GM12874 (cell line): ENCODE measurements at regions not wholly inside any gene's neighbourhood (a gene's known extent, or its start where the extent isn't known, plus 50 kb on each side); places are given as distances from the start of the nearest gene placed in this dataset.

ENCODE experiments used
- TF ChIP-seq, protein P1 (sequence below): IDR thresholded peaks from 2 replicates; pipeline ENCODE4 v1.5.1; 2011; ENCODE audit warnings: low read depth, mild to moderate bottlenecking, control low read depth, low read length, moderate library complexity; ENCODE audit not compliant: insufficient read depth

DNA sequence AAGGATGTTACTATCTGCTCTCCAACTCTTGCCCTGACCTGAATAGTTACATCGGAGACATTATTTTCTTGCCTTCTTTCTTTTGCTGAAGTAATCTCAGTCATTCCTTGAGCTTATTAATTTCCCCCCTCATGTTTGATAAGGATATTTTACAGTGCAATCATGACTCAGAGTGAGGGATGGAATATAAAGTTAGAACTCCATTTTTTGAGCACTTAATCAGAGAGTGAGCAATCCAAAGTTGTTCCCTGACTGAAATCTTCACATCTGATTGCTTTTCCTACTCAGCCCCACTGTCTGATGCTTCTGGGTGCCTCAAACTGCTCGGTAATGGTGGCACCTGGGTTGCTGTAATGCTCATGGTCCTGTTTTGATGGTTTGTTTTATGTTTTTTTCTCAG lies 142.7 kb upstream of the SEL1L start:
- TF ChIP-seq, protein P1, sequence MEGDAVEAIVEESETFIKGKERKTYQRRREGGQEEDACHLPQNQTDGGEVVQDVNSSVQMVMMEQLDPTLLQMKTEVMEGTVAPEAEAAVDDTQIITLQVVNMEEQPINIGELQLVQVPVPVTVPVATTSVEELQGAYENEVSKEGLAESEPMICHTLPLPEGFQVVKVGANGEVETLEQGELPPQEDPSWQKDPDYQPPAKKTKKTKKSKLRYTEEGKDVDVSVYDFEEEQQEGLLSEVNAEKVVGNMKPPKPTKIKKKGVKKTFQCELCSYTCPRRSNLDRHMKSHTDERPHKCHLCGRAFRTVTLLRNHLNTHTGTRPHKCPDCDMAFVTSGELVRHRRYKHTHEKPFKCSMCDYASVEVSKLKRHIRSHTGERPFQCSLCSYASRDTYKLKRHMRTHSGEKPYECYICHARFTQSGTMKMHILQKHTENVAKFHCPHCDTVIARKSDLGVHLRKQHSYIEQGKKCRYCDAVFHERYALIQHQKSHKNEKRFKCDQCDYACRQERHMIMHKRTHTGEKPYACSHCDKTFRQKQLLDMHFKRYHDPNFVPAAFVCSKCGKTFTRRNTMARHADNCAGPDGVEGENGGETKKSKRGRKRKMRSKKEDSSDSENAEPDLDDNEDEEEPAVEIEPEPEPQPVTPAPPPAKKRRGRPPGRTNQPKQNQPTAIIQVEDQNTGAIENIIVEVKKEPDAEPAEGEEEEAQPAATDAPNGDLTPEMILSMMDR = no peak

DNA sequence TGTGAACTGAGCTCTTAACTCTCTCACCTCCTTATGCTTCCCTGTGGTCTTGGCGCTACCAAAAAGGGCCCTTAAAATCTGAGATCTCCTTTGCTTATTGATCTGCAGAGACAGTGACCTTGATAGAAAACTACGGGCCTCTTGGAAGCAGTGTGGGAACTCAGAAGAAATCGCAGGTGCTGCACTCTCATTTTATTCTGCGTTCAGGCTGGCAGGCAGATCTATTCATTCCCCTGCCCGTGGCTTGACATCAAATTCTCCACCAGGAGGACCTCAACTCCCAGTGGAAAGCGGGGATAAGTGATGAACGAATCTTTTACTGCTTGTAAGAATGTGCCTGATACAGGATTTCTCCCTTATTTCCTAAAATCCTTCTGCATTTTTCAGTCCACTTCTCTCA lies 143.2 kb upstream of the SEL1L start:
- TF ChIP-seq, protein P1 = no peak

DNA sequence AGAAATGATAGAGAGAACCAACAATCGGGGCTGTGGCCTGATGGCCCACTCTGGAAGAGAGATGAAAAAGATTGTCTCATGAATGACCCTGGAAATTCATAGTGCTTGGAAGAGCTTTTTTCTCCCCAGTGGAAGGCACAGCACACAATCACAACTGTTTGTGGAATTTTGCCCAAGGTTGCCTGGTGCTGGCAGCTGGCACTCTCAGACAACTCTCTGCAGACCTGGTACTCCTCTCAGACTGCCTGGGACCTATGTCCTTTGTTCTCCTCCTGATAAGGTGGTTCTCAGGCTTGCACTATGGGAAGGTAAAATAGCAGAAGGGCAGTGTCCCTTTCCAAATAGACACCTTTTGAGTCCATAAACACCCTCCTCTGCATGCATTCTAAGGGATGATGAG lies 144.1 kb upstream of the SEL1L start:
- TF ChIP-seq, protein P1 = no peak

DNA sequence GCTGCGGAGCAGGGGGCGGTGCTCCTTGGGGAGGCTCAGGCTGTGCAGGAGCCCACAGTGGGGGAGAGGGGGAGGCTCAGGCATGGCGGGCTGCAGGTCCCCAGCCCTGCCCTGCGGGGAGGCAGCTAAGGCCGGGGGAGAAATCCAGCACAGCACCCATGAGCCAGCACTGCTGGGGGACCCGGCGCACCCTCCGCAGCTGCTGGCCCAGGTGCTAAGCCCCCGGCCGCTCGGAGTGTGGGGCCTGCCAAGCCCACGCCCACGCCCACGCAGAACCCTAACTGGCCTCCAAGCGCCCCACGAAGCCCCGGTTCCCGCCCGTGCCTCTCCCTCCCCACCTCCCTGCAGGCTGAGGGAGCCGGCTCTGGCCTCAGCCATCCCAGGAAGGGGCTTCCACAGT lies 145.6 kb upstream of the SEL1L start:
- TF ChIP-seq, protein P1 = no peak

DNA sequence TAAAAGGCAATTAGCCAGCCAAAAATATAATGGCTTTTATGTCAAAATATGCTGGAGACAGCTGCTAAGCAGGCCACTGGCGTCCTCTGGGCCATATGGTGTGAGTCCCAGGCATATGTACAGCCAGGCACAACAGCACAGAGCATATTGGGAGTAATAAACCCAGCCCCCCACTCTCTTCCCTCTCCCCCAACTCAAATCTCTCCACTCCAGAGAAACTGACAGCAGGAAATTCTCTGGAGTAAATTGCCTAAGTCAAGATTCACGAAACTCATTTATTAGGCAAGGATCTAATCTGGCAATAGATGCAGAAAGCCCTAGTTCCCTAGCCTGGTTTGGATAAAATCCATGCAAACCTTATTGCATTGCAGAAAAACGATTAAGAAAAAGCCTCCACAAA lies 147.9 kb upstream of the SEL1L start:
- TF ChIP-seq, protein P1 = no peak

DNA sequence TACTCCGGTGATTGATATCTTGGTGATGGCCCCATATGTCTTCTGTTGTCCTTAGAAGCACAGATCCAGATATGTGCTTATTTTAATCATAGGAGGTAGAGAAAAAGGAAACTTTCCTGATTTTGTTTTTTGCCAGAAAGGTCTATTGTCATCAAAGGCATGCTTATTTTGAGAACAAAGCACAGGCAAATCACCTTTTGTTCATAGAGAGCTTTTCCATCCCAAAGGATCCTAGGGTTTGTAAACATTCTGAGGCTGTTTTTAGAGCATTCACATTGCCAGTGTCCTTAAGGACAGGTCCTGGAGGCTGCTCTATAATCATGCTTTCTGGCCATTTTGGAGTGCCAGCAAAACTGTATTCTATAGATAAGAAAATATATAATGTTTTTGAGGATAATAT lies 148.5 kb upstream of the SEL1L start:
- TF ChIP-seq, protein P1 = no peak

DNA sequence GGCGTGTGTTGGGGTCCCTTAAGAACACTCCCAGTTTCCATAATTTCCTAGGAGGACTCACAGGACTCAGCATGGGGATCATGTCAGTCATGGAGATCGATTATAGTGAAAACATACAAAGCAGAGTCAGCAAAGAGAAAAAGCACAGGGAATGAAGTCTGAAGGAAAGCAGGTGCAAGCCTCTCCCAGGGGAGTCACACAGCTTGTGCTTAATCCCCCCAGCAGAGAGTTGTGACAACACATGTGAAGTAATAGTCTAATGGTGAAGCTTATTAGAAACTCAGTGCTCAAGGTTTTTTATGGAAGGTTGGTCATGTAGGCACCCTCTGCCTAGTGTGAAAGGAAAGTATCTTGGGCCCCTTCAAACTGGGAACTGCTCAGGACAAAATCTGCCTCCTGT lies 149.0 kb upstream of the SEL1L start:
- TF ChIP-seq, protein P1 = no peak

DNA sequence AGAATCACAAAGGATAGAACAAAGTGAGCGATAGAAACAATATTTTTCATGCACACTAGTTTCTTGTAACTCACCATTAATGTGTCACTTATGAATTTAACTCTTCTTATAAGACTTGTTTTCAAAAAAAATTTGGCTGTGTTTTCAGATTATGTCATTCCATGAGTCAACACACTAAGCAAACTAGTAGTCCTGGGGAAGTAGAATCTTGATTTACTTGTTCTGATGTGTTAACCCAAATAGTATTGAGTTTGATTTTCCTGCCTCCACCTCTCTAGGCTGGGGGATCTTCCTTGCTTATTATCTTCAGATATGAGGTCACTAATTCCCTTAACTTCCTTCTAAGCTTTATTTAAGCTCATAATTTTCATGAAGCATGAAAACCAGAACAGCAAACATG lies 151.0 kb upstream of the SEL1L start:
- TF ChIP-seq, protein P1 = no peak
